GM13976 (cell line): ENCODE measurements at regions not wholly inside any gene's neighbourhood (a gene's known extent, or its start where the extent isn't known, plus 50 kb on each side); places are given as distances from the start of the nearest gene placed in this dataset.
"Not testable (repeated sequence)": the region's sequence is repeated elsewhere in the genome, so short reads cannot be mapped to it uniquely, and the experiment has no call there.

Experiments
- DNase-seq: peaks from one replicate; pipeline ENCODE4 v3.0.0; 2012; ENCODE audit warnings: low spot score
- in situ Hi-C: fragments of 300-500 bp; cut with MboI; formaldehyde crosslinking; loops from one replicate; pipeline ENCODE4 v1.12.0; 2022; ENCODE audit warnings: low sequenced_read_pairs, mixed read lengths, inconsistent platforms; ENCODE audit not compliant: unreplicated experiment
- TF ChIP-seq, protein P1 (sequence below): IDR thresholded peaks from 2 replicates; pipeline ENCODE4 v1.5.1; 2012; ENCODE audit warnings: borderline replicate concordance, mild to moderate bottlenecking; ENCODE audit not compliant: insufficient read depth; ENCODE audit errors: extremely low read depth, missing control alignments, control extremely low read depth

DNA sequence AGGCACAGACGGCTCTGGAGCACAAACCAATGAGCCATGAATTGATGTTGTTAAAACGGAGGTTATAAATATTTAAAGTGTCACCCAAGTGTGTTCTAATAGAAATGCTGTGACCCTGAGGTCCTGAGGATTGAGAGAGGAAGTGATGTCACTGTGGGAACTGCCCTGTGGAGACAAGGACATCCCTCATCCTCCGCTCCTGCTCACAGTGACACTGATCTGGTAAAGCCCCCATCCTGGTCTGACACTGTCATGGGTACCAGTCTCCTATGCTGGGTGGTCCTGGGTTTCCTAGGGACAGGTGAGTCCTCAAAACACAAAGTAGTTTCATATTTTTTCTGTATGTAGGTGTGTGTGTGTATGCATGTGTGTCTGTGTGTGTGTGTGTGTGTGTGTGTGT lies 237.9 kb upstream of the PRSS1 start:
- TF ChIP-seq, protein P1, sequence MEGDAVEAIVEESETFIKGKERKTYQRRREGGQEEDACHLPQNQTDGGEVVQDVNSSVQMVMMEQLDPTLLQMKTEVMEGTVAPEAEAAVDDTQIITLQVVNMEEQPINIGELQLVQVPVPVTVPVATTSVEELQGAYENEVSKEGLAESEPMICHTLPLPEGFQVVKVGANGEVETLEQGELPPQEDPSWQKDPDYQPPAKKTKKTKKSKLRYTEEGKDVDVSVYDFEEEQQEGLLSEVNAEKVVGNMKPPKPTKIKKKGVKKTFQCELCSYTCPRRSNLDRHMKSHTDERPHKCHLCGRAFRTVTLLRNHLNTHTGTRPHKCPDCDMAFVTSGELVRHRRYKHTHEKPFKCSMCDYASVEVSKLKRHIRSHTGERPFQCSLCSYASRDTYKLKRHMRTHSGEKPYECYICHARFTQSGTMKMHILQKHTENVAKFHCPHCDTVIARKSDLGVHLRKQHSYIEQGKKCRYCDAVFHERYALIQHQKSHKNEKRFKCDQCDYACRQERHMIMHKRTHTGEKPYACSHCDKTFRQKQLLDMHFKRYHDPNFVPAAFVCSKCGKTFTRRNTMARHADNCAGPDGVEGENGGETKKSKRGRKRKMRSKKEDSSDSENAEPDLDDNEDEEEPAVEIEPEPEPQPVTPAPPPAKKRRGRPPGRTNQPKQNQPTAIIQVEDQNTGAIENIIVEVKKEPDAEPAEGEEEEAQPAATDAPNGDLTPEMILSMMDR: no peak
- in situ Hi-C loops: no loop called here
- no peak for DNase-seq

DNA sequence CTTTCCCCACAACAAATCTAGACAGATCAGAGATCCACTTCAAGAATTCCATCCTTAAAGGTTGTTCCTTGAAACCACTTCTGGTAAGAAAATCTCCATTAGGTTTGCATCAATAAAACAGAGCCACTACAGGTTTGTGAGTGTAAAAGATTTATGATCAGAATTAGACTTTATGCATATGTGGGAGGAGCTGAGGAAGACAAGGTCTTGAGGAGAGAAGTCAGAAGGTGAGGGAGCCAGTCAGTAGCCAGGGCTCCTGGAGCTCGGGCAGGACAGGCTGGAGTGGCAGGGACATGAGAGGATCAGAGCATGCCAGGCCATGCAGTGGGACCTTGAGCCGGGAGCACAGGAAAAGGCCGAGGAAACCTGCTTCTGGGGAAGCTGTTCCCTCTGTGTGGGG lies 240.0 kb upstream of the PRSS1 start:
- in situ Hi-C loops, DNase-seq: not testable (repeated sequence)

DNA sequence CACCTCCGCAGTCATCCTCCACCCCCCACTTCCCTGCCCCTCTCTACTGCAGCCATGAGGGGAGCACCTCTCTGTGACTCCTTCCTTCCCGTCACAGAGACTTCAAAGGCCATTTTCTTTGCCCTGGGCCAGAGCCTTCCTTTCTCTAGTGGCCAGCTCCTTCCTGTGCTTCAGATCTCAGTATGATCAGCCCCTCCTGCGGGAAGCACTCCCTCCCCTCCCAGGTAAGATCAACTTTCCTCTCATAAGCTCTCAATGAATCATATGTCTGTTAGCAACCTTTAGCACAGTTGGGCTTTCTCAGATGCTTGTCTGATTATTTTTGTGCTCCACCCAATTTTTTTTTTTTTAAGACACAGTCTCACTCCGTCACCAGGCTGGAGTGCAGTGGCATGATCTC lies 241.0 kb upstream of the PRSS1 start:
- DNase-seq: no peak
- in situ Hi-C loops: no loop called here
- TF ChIP-seq, protein P1: no peak

DNA sequence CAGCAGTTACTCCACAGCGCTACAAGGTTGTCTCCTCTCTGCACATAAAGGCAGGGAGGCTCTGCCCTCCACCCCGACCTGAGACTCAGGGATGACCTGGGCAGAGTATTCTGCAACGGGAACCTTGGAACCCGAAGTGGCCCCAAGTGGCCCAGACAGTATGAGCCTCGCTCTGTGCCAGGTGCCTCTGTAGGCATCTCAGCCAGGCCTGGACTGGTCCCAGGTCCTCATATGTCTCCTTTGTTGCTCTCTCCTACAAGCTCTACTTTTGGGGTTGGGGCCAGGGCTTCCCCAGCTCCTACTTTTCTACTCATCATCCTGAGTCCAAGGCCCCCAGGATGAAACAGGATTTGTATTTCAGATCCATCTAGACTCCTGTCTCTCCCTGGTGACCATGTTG lies 241.5 kb upstream of the PRSS1 start:
- no peak for DNase-seq
- in situ Hi-C loops: no loop called here
- TF ChIP-seq, protein P1: no peak

DNA sequence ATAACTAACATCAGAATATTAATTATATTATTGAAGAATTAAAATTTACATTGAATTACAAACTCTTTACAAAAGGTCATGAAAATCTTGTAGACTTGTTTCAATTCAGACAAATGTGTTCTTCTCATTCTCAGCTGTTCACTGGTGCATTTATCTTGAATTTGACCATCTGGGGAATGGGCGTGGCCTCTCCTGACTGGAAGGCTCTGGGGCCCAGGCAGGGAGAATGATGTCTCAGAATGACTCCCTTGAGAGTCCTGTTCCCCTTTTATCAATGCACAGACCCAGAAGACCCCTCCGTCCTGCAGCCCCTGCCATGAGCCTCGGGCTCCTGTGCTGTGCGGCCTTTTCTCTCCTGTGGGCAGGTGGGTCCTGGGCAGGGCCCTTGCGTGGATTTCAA lies 242.2 kb upstream of the PRSS1 start:
- in situ Hi-C loops: not testable (repeated sequence)

DNA sequence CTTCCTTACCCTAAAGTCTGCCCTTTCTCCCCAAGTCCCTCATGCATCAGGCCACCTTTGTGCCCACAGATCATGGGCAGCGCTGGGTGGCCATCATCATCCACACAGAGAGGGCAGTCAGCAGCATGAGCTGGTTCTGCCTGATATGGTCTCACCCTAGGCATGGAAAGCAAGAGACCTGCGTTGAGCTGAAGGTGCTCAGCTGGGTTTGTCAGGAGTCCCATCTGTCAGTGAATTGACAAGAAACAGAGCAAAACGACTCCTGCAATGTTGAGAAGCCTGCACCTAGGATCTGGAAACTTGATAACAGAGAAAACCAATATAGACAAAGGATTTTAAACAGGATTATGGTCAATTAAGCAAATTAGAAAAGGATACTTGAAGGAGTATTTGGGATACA lies 242.7 kb upstream of the PRSS1 start:
- TF ChIP-seq, protein P1: no peak
- in situ Hi-C loops: no loop called here
- DNase-seq: no peak

More for the DNA sequence above, 242.2 kb upstream of the PRSS1 start:
- DNase-seq: not testable (repeated sequence)

DNA sequence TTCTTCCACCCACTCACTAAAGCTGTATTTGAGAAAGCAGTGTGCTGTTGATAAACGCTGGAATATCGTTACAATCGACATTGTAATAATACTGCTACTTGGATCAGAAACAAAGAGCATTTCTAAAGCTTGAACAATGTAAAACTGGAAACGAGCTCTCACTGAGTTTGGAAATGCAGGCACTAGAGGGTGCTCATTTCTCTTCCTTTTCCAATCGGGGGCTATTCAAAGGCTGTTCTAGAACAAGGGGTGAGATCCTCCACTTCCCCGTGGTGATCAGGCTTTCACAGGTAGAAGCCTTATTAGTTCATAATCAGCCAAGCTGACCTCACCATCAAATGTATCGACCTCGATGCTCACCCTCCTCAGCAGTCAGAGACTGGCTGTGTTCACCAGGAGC lies 245.3 kb upstream of the PRSS1 start:
- DNase-seq, in situ Hi-C loops: not testable (repeated sequence)

DNA sequence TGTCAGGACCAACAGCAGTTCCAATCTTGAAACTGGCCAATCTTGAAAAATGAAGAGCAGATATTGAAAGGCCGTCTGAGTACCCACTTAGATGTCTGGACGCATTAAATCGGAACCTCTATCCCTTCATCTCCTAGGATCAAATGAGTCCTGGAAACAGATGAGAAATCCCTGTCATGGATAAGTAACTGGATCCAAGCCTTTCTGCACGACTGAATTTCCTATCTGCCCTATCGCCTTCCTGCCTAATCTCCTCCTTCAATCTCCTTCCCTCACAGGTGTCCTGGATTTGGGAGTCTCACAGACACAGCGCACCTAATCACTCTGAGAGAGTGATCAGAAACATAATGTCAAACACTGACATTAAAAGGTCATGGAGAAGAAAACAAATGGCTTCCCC lies 245.2 kb upstream of the PRSS58 start:
- TF ChIP-seq, protein P1: no peak
- in situ Hi-C loops: no loop called here

DNA sequence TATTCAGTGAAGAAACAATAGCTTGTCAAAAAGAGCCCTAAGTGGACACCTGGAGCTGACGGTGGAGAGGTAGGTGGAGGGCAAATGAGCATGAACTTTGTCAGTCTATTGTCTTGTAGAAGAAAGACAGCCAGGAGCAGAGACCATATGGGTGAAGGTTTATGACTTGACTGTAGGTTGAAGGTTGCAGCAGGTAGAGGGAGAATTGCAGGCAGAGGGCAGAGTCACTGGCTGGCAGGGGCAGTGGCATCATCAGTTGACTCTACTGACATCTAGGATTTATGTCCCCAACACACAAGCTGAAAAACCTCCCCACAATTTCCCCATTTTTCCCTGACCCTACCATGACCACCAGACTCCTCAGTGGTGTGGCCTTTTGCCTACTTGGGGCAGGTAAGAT lies 243.6 kb upstream of the PRSS58 start:
- no peak for DNase-seq
- in situ Hi-C loops: no loop called here
- TF ChIP-seq, protein P1: no peak

More for the DNA sequence above, 245.2 kb upstream of the PRSS58 start:
- no peak for DNase-seq
